GM18511 (cell line): ENCODE measurements at regions not wholly inside any gene's neighbourhood (a gene's known extent, or its start where the extent isn't known, plus 50 kb on each side); places are given as distances from the start of the nearest gene placed in this dataset.
"Not testable (repeated sequence)": the region's sequence is repeated elsewhere in the genome, so short reads cannot be mapped to it uniquely, and the experiment has no call there.

ENCODE experiments used
- ATAC-seq: cut with Tn5 transposase; IDR thresholded peaks from one replicate; pipeline ENCODE4 v1.9.1; 2021; ENCODE audit warnings: mild to moderate bottlenecking, moderate library complexity; ENCODE audit not compliant: unreplicated experiment

GRCh38 chr18:34280000-34280399 lies 55.3 kb upstream of the NOL4 start:
- ATAC-seq = no peak

- no peak for ATAC-seq
Measured at GRCh38 chr18:34280653-34281052, 55.9 kb upstream of the NOL4 start.

- no peak for ATAC-seq
Measured at GRCh38 chr18:34281290-34281689, 56.6 kb upstream of the NOL4 start.

- ATAC-seq = no peak
Measured at GRCh38 chr18:34281722-34282121, 57.0 kb upstream of the NOL4 start.

- no peak for ATAC-seq
Measured at GRCh38 chr18:34283506-34283905, 58.8 kb upstream of the NOL4 start.

- ATAC-seq = no peak
Measured at GRCh38 chr18:34287825-34288224, 63.1 kb upstream of the NOL4 start.

GRCh38 chr18:34292594-34292993 lies 67.9 kb upstream of the NOL4 start:
- ATAC-seq = no peak

GRCh38 chr18:34297287-34297686 lies 72.6 kb upstream of the NOL4 start:
- no peak for ATAC-seq

GRCh38 chr18:34299828-34300227 lies 75.1 kb upstream of the NOL4 start:
- no peak for ATAC-seq

- no peak for ATAC-seq
Measured at GRCh38 chr18:34311468-34311867, 86.8 kb upstream of the NOL4 start.

- ATAC-seq = no peak
Measured at GRCh38 chr18:34314847-34315246, 90.1 kb upstream of the NOL4 start.

GRCh38 chr18:34315591-34316352 lies 91.1 kb upstream of the NOL4 start:
- no peak for ATAC-seq

- ATAC-seq = no peak
Measured at GRCh38 chr18:34320267-34320666, 95.6 kb upstream of the NOL4 start.

GRCh38 chr18:34321066-34321465 lies 96.4 kb upstream of the NOL4 start:
- peak; percentile 72 for ATAC-seq

- peak; percentile 62 for ATAC-seq
Measured at GRCh38 chr18:34322365-34323289, 97.9 kb upstream of the NOL4 start.

GRCh38 chr18:34329840-34330239 lies 105.1 kb upstream of the NOL4 start:
- no peak for ATAC-seq

- ATAC-seq = no peak
Measured at GRCh38 chr18:34330308-34330707, 105.6 kb upstream of the NOL4 start.

GRCh38 chr18:34330907-34331306 lies 106.2 kb upstream of the NOL4 start:
- not testable (repeated sequence) for ATAC-seq

GRCh38 chr18:34331343-34331742 lies 106.6 kb upstream of the NOL4 start:
- ATAC-seq = not testable (repeated sequence)

- no peak for ATAC-seq
Measured at GRCh38 chr18:34339155-34339554, 114.4 kb upstream of the NOL4 start.

GRCh38 chr18:34342960-34343359 lies 118.2 kb upstream of the NOL4 start:
- ATAC-seq = no peak

GRCh38 chr18:34345738-34346137 lies 121.0 kb upstream of the NOL4 start:
- no peak for ATAC-seq
